Neural progenitor cell (in vitro differentiated cells): ENCODE measurements at regions not wholly inside any gene's neighbourhood (a gene's known extent, or its start where the extent isn't known, plus 50 kb on each side); places are given as distances from the start of the nearest gene placed in this dataset.

Experiments used
- CTCF ChIP-seq: fragments of 200-600 bp; sonication (generic); IDR thresholded peaks from 2 replicates; pipeline ENCODE4 v1.5.1; 2017; ENCODE audit warnings: antibody characterized with exemption, mild to moderate bottlenecking
- EZH2 ChIP-seq: fragments of 200-600 bp; sonication (generic); IDR thresholded peaks from 2 replicates; pipeline ENCODE4 v1.6.1; 2017; ENCODE audit warnings: antibody characterized with exemption, mild to moderate bottlenecking, moderate library complexity
- EZH2phosphoT487 ChIP-seq: fragments of 200-600 bp; sonication (generic); IDR thresholded peaks from 2 replicates; pipeline ENCODE4 v1.6.1; 2017; ENCODE audit warnings: antibody characterized with exemption

GRCh38 chr11:31882951-31883392 is 71.8 kb upstream of the PAX6 start:
- TF ChIP-seq EZH2phosphoT487 = no peak
- no peak for TF ChIP-seq EZH2
- TF ChIP-seq CTCF = no peak
